Spleen (tissue), 11 donors: ENCODE measurements at regions not wholly inside any gene's neighbourhood (a gene's known extent, or its start where the extent isn't known, plus 50 kb on each side); places are given as distances from the start of the nearest gene placed in this dataset.

ENCODE experiments used
- DNase-seq: peaks from one replicate; pipeline ENCODE4 v3.0.0-alpha.2; 2020
- H3K27ac ChIP-seq, 8 donors: fragments of 200-600 bp; sonication (generic) in 7 of 8; 1 replicate in 4 of 8; 2 replicates in 4 of 8; pipeline versions ENCODE4 v1.5.0 to v1.8.0; 2016 to 2021; ENCODE audit warnings: inconsistent platforms in 4 of 8, mild to moderate bottlenecking in 4 of 8, moderate library complexity in 1 of 8
- H3K27me3 ChIP-seq, 7 donors: fragments of 200-600 bp; sonication (generic) in 6 of 7; replicated peaks in 1 of 7; 1 replicate in 4 of 7; 2 replicates in 3 of 7; pipeline versions ENCODE4 v1.5.0 to v1.8.0; 2016 to 2021; ENCODE audit warnings: inconsistent platforms in 3 of 7, mild to moderate bottlenecking in 1 of 7
- H3K36me3 ChIP-seq, 6 donors: fragments of 200-600 bp; sonication (generic) in 5 of 6; 1 replicate in 4 of 6; 2 replicates in 2 of 6; pipeline versions ENCODE4 v1.5.0 to v1.8.0; 2016 to 2021; ENCODE audit warnings: inconsistent platforms in 2 of 6
- H3K4me1 ChIP-seq, 6 donors: fragments of 200-600 bp; sonication (generic) in 5 of 6; 1 replicate in 3 of 6; 2 replicates in 3 of 6; pipeline versions ENCODE4 v1.5.0 to v1.8.0; 2016 to 2021; ENCODE audit warnings: inconsistent platforms in 3 of 6
- H3K4me3 ChIP-seq, 8 donors: fragments of 200-600 bp; sonication (generic) in 7 of 8; 1 replicate in 4 of 8; 2 replicates in 4 of 8; pipeline versions ENCODE4 v1.5.0 to v1.8.0; 2016 to 2021; ENCODE audit warnings: inconsistent platforms in 4 of 8, mild to moderate bottlenecking in 4 of 8, moderate library complexity in 2 of 8
- H3K9me3 ChIP-seq, 8 donors: fragments of 200-600 bp; sonication (generic) in 7 of 8; 1 replicate in 4 of 8; 2 replicates in 4 of 8; pipeline versions ENCODE4 v1.5.0 to v1.8.0; 2016 to 2021; ENCODE audit warnings: inconsistent platforms in 4 of 8
- CTCF ChIP-seq, 11 experiments: fragments of 200-600 bp in 7 of 11; fragments of 450-650 bp in 4 of 11; sonication (generic) in 4 of 11; IDR thresholded peaks in 8 of 11; conservative IDR thresholded peaks in 3 of 11; 1 replicate in 7 of 11; 2 replicates in 4 of 11; pipeline versions ENCODE4 v1.4.0 to v1.8.0; 2016 to 2021; ENCODE audit warnings: antibody characterized with exemption in 11 of 11, inconsistent platforms in 4 of 11, mild to moderate bottlenecking in 1 of 11
- POLR2A ChIP-seq, 3 donors: fragments of 450-650 bp; IDR thresholded peaks; one replicate each; pipeline ENCODE4 v1.5.1; 2017; ENCODE audit warnings: antibody characterized with exemption in 3 of 3, mild to moderate bottlenecking in 1 of 3
- POLR2AphosphoS5 ChIP-seq, 3 donors: sonication (generic); formaldehyde crosslinking; IDR thresholded peaks; one replicate each; pipeline ENCODE4 v1.5.1; 2017; ENCODE audit warnings: antibody characterized with exemption in 3 of 3
- WGBS, 5 donors: extraction: QIAGEN DNeasy Blood & Tissue Kit in 3 of 5; methylation state at CpG; one replicate each; pipeline versions ENCODE4 v1.1.5 to v1.1.7; 2013 to 2018; 5-methylcytosine and 5-hydroxymethylcytosine counted together
- intact Hi-C: fragments of 100-400 bp; cut with DNase I; formaldehyde crosslinking; loops from one replicate; pipeline ENCODE4 v1.15.0; 2023; ENCODE audit warnings: low total_unique reads
- donor health status: healthy with polysubstance abuse.
- donor health status: DM: no; HTN: no; CAD: no; lungs with moderate emphysema.
- donor health status: DM: no; HTN: no; CAD: no.
- donor health status: Bipolar disorder and iron deficiency.
- donor health status: healthy.
- donor health status: DM: no; HTN: no; CAD: no.
- donor health status: DM: yes; HTN: yes; CAD: no.

GRCh38 chr1:14129009-14129408, 429.0 kb downstream of the PRDM2 start:
- TF ChIP-seq POLR2A (IDR thresholded peaks at IDR 0.05) (no peak), POLR2AphosphoS5 (IDR thresholded peaks at IDR 0.05) (no peak), CTCF (IDR thresholded peaks at IDR 0.05 in 8 of 11, conservative IDR thresholded peaks at IDR 0.05 in 3 of 11) (no peak)
- no peak for DNase-seq
- Histone ChIP-seq H3K36me3 (no peaks in the 10 kb centered on the region), H3K9me3 (no peaks in the 10 kb centered on the region), H3K27ac (no peak overlapping the region), H3K4me1 (no peaks in the 10 kb centered on the region), H3K27me3 (peaks cover 0 to 15% (median 0%) of the 10 kb centered on the region in 7 donors), H3K4me3 (no peak overlapping the region)
- 69 to 90% (median 82%) methylated on average over 2 of the region's 2 CpGs for WGBS, 5 donors
- intact Hi-C loops: no loop called here

- H3K27me3 ChIP-seq: peaks cover 0 to 13% (median 0%) of the 10 kb centered on the region in 7 donors
- intact Hi-C loops: no loop called here
- H3K27ac ChIP-seq: no peak overlapping the region
- H3K36me3 ChIP-seq: no peaks in the 10 kb centered on the region
- WGBS, 5 donors: 72 to 94% (median 83%) methylated on average over 2 of the region's 2 CpGs
- DNase-seq: no peak
- H3K9me3 ChIP-seq: no peaks in the 10 kb centered on the region
- no peak for TF ChIP-seq POLR2AphosphoS5 (IDR thresholded peaks at IDR 0.05)
- no peak for TF ChIP-seq CTCF (IDR thresholded peaks at IDR 0.05 in 8 of 11, conservative IDR thresholded peaks at IDR 0.05 in 3 of 11)
- no peak for TF ChIP-seq POLR2A (IDR thresholded peaks at IDR 0.05)
- H3K4me3 ChIP-seq: no peak overlapping the region
- H3K4me1 ChIP-seq: no peaks in the 10 kb centered on the region
These were observed 435.1 kb downstream of the PRDM2 start for GRCh38 chr1:14135070-14135469.

GRCh38 chr1:14136152-14136763, 436.3 kb downstream of the PRDM2 start:
- Histone ChIP-seq H3K4me1 (no peaks in the 10 kb centered on the region), H3K9me3 (no peaks in the 10 kb centered on the region), H3K27ac (no peak overlapping the region), H3K36me3 (no peaks in the 10 kb centered on the region), H3K4me3 (no peak overlapping the region), H3K27me3 (peaks cover 0 to 5% (median 0%) of the 10 kb centered on the region in 7 donors)
- DNase-seq: no peak
- intact Hi-C loops: no loop called here
- 52 to 82% (median 67%) methylated on average over 5 to 6 of the region's 6 CpGs for WGBS, 5 donors
- TF ChIP-seq POLR2A (IDR thresholded peaks at IDR 0.05) (no peak), POLR2AphosphoS5 (IDR thresholded peaks at IDR 0.05) (no peak), CTCF (IDR thresholded peaks at IDR 0.05 in 8 of 11, conservative IDR thresholded peaks at IDR 0.05 in 3 of 11) (no peak)

- Histone ChIP-seq H3K27ac (no peak overlapping the region), H3K27me3 (peaks cover 0 to 5% (median 0%) of the 10 kb centered on the region in 7 donors), H3K36me3 (no peaks in the 10 kb centered on the region), H3K4me3 (no peak overlapping the region), H3K4me1 (no peaks in the 10 kb centered on the region), H3K9me3 (no peaks in the 10 kb centered on the region)
- no peak for DNase-seq
- intact Hi-C loops: no loop called here
- WGBS, 5 donors: 46 to 87% (median 69%) methylated on average over 5 of the region's 5 CpGs
- TF ChIP-seq CTCF (IDR thresholded peaks at IDR 0.05 in 8 of 11, conservative IDR thresholded peaks at IDR 0.05 in 3 of 11) (no peak), POLR2A (IDR thresholded peaks at IDR 0.05) (no peak), POLR2AphosphoS5 (IDR thresholded peaks at IDR 0.05) (no peak)
These were observed 436.9 kb downstream of the PRDM2 start for GRCh38 chr1:14136881-14137280.
